Psoas muscle (tissue), 7 donors: ENCODE measurements at regions not wholly inside any gene's neighbourhood (a gene's known extent, or its start where the extent isn't known, plus 50 kb on each side); places are given as distances from the start of the nearest gene placed in this dataset.
A peak's percentile ranks its signal among the peaks of the same experiment; 100 is the strongest.
"Not testable (repeated sequence)": the region's sequence is repeated elsewhere in the genome, so short reads cannot be mapped to it uniquely, and the experiment has no call there.

Experiments
- ATAC-seq, 4 donors: fragments of 200-7000 bp; cut with Tn5 transposase; one replicate each; pipeline ENCODE4 v1.9.1; 2020; ENCODE audit warnings: moderate library complexity in 3 of 4, mild to moderate bottlenecking in 2 of 4
- DNase-seq, 2 donors: peaks; one replicate each; pipeline ENCODE4 v3.0.0-alpha.2; 2020
- H3K27ac ChIP-seq: fragments of 200-600 bp; one replicate; pipeline ENCODE4 v1.8.0; 2022
- H3K27me3 ChIP-seq, 3 donors: fragments of 200-600 bp in 1 of 3; one replicate each; pipeline versions ENCODE4 v1.6.1 to v1.8.0; 2013 to 2022; ENCODE audit warnings: low read length in 2 of 3, mild to moderate bottlenecking in 2 of 3, moderate library complexity in 1 of 3; ENCODE audit not compliant: insufficient read depth in 3 of 3
- H3K36me3 ChIP-seq, 2 donors: fragments of 200-600 bp in 1 of 2; one replicate each; pipeline versions ENCODE4 v1.6.1 to v1.8.0; 2013 to 2022; ENCODE audit warnings: low read depth in 1 of 2, mild to moderate bottlenecking in 1 of 2, moderate library complexity in 1 of 2; ENCODE audit not compliant: insufficient read depth in 1 of 2
- H3K4me1 ChIP-seq: fragments of 200-600 bp; one replicate; pipeline ENCODE4 v1.8.0; 2022
- H3K4me3 ChIP-seq: fragments of 200-600 bp; one replicate; pipeline ENCODE4 v1.8.0; 2022; ENCODE audit warnings: mild to moderate bottlenecking
- H3K9me3 ChIP-seq: fragments of 200-600 bp; one replicate; pipeline ENCODE4 v1.8.0; 2022
- WGBS, 3 donors: extraction: QIAGEN DNeasy Blood & Tissue Kit; methylation state at CpG; one replicate each; pipeline versions ENCODE4 v1.1.6 to v1.1.7; 2013; 5-methylcytosine and 5-hydroxymethylcytosine counted together
- intact Hi-C, 2 donors: fragments of 100-400 bp; cut with DNase I; formaldehyde crosslinking; loops; one replicate each; pipeline versions ENCODE4 v1.11.0 to v1.14.2; 2022
- TF ChIP-seq, protein P1 (sequence below): fragments of 200-600 bp; IDR thresholded peaks from one replicate; pipeline ENCODE4 v1.8.0; 2022; ENCODE audit warnings: antibody characterized with exemption
- donor health status: healthy with polysubstance abuse.
- donor health status: DM: no; HTN: no; CAD: no; lungs with moderate emphysema.
- donor health status: Bipolar disorder and iron deficiency.
- donor health status: healthy.
- donor health status: DM: yes; HTN: yes; CAD: no.
- donor health status: DM: no; HTN: no; CAD: no.
- donor health status: DM: yes; HTN: yes; CAD: no.

DNA sequence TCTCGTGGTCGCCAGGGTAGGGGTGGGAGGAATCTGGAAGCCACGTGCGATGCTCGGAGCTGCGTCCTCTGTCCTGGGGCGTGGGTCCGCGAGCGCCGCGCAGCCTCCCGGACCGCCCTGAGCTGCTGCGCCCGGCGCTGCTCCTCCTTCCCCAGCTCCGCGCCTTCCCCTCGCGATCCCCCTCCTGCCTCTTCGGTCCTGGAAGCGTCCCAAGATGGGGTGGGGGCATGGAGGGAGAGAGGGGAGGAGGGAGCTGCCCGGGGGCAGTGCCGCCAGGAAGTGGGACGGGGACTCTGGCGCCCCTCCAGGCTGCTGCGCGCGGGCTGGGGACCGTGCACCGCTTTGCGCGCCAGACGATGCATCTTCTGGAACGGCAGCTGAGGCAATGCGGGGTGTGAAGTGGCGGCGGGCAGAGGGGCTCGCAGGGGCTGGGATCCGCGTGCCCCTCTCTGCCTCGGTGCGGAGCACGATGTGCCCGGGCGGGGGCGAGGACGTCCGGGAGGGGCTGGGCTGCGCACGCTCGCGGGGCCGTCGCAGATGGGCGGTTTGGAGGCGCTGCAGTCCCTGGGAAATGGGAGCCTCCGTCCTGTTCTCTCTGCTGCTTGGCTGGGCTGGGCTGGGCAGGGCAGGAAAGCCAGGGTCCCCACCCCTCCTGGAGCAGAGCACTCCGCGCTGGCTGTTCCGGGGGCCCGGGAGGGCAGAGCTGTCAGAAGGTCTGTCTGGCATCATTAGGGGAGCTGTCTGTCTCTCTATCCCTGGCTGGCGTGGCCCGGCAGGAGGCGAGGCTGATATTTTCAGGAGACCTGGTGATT is 388.0 kb downstream of the SEC14L1 start:
- no peaks in the 10 kb centered on the region for H3K9me3 ChIP-seq
- TF ChIP-seq, protein P1, sequence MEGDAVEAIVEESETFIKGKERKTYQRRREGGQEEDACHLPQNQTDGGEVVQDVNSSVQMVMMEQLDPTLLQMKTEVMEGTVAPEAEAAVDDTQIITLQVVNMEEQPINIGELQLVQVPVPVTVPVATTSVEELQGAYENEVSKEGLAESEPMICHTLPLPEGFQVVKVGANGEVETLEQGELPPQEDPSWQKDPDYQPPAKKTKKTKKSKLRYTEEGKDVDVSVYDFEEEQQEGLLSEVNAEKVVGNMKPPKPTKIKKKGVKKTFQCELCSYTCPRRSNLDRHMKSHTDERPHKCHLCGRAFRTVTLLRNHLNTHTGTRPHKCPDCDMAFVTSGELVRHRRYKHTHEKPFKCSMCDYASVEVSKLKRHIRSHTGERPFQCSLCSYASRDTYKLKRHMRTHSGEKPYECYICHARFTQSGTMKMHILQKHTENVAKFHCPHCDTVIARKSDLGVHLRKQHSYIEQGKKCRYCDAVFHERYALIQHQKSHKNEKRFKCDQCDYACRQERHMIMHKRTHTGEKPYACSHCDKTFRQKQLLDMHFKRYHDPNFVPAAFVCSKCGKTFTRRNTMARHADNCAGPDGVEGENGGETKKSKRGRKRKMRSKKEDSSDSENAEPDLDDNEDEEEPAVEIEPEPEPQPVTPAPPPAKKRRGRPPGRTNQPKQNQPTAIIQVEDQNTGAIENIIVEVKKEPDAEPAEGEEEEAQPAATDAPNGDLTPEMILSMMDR, result no peak
- no peaks in the 10 kb centered on the region for H3K4me1 ChIP-seq
- DNase-seq, result peak in 1 of 2 donors; percentile 46
- H3K27ac ChIP-seq, result no peak overlapping the region
- 1 to 3% (median 2%) methylated on average over 28 to 66 of the region's 66 CpGs for WGBS, 3 donors
- peaks cover 0 to 24% (median 6%) of the 10 kb centered on the region in 3 donors for H3K27me3 ChIP-seq
- H3K36me3 ChIP-seq, result no peaks in the 10 kb centered on the region
- peak in 1 of 4 donors; percentile 30 for ATAC-seq
- peak overlapping the region; percentile 41 for H3K4me3 ChIP-seq
- intact Hi-C loops, result no loop called here

DNA sequence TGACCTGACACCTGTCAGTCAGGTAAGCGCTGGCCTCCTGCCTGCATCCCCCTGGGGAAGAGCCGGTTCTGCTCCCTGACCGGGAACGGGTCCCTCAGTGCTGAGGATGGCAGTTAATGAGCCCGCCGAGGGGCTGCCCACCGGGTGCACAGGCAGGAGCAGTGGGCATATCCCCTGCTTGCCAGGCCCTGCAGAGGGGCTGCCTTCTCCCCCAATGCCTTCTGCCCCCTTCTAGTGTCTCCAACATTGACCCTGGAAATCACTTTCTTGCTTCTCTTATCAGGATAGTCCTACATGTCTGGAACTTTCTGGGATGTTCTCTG is 388.5 kb downstream of the SEC14L1 start:
- ATAC-seq, result no peak
- Histone ChIP-seq H3K27ac (no peak overlapping the region), H3K27me3 (peaks cover 0 to 24% (median 6%) of the 10 kb centered on the region in 3 donors), H3K4me1 (no peaks in the 10 kb centered on the region), H3K4me3 (no peak overlapping the region), H3K9me3 (no peaks in the 10 kb centered on the region), H3K36me3 (no peaks in the 10 kb centered on the region)
- intact Hi-C loops, result no loop called here
- no peak for DNase-seq
- 23 to 38% (median 29%) methylated on average over 5 to 7 of the region's 7 CpGs for WGBS, 3 donors
- TF ChIP-seq, protein P1, result no peak

DNA sequence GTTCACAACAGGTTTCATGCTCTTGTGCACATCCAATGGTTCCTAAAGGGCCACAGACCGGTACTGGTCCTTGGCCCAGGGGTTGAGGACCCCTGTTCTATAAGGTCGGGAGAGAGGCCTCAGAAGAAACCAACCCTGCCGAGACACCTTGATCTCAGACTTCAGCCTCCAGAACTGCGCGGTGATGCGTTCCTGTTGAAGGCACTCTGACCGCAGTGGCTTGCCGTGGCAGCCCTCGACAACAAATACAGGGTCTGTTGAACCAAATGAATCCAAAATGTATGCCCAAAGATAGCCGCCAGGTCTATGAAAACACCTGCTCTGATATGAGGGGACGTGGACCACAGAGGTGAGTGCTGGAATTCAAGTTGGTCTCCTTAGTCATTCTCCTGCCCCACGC is 389.8 kb downstream of the SEC14L1 start:
- H3K4me1 ChIP-seq, result no peaks in the 10 kb centered on the region
- WGBS, 3 donors, result 94 to 95% (median 94%) methylated on average over 12 of the region's 12 CpGs
- no peaks in the 10 kb centered on the region for H3K9me3 ChIP-seq
- intact Hi-C loops, result no loop called here
- H3K27ac ChIP-seq, result no peak overlapping the region
- TF ChIP-seq, protein P1, result no peak
- no peak overlapping the region for H3K4me3 ChIP-seq
- peaks cover 0 to 24% (median 6%) of the 10 kb centered on the region in 3 donors for H3K27me3 ChIP-seq
- ATAC-seq (no peak), DNase-seq (peak in 1 of 2 donors; percentile 11)
- H3K36me3 ChIP-seq, result no peaks in the 10 kb centered on the region

DNA sequence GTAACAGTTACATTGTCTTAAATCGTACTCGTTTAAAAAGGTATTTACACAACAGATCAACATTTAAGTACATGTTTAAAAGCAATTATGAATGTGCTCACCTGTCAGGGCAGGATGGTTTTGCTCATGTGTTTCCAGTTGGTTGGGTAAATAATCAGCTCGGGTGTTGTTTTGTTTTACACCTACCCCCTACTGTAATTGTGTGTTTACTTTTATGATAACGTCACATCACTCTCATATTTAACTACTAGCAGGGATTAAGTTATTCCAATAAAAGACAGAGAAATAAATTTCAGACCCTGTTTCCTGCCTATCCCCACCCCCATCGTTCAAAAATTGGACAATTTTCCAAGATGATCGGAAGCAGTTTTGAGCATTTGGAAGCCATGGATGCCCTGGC is 390.2 kb downstream of the SEC14L1 start:
- Histone ChIP-seq H3K27me3 (peaks cover 0 to 24% (median 6%) of the 10 kb centered on the region in 3 donors), H3K4me3 (no peak overlapping the region), H3K4me1 (no peaks in the 10 kb centered on the region), H3K27ac (no peak overlapping the region), H3K9me3 (no peaks in the 10 kb centered on the region), H3K36me3 (no peaks in the 10 kb centered on the region)
- DNase-seq (no peak), ATAC-seq (no peak)
- intact Hi-C loops, result no loop called here
- WGBS, 3 donors, result 87 to 88% (median 87%) methylated on average over 6 of the region's 6 CpGs
- TF ChIP-seq, protein P1, result no peak

DNA sequence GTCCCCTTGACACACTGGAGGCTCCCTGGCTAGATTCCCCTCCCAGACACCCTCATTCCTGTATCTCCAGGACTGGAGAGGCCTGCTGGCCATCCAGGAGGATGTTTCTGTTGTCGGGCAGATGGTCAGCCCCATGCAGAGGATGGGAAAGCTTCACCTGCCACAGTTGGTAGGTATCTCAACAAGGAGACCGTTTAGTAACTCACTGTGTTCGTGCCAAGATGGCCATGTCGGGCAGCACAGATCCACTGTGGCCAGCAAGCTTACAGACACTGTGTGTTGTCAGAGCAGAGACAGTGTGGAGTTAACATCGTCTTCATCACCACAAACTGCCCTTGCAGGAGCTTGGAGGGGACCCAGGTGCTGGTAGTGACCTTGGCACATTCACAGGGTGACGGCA is 390.9 kb downstream of the SEC14L1 start:
- DNase-seq, result peak in 1 of 2 donors; percentile 16
- TF ChIP-seq, protein P1, result no peak
- H3K4me1 ChIP-seq, result no peaks in the 10 kb centered on the region
- intact Hi-C loops, result no loop called here
- no peak overlapping the region for H3K27ac ChIP-seq
- no peaks in the 10 kb centered on the region for H3K36me3 ChIP-seq
- ATAC-seq, result no peak
- H3K27me3 ChIP-seq, result peaks cover 0 to 24% (median 6%) of the 10 kb centered on the region in 3 donors
- H3K9me3 ChIP-seq, result no peaks in the 10 kb centered on the region
- no peak overlapping the region for H3K4me3 ChIP-seq
- WGBS, 3 donors, result 76 to 86% (median 77%) methylated on average over 6 of the region's 6 CpGs

DNA sequence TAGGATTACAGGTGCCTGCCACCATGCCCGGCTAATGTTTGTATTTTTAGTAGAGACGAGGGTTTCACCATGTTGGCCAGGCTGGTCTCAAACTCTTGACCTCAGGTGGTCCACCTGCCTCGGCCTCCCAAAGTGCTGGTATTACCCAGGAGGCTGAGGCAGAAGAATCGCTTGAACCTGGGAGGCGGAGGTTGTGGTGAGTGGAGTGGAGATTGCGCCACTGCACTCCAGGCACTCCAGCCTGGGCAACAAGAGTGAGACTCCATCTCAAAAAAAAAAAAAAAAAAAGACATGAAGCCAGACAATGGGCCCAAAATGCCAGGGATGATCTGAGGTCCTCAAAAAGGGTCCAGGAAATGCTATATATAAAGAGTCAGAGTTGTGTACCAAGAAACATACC is 392.9 kb downstream of the SEC14L1 start:
- 96 to 98% (median 98%) methylated on average over 6 of the region's 6 CpGs for WGBS, 3 donors
- H3K9me3 ChIP-seq, intact Hi-C loops, H3K4me1 ChIP-seq, H3K27ac ChIP-seq, DNase-seq, H3K36me3 ChIP-seq, ATAC-seq, H3K4me3 ChIP-seq: not testable (repeated sequence)
- peaks cover 0 to 20% (median 6%) of the 10 kb centered on the region in 3 donors for H3K27me3 ChIP-seq
